Body of pancreas (tissue), 4 donors: ENCODE measurements at regions not wholly inside any gene's neighbourhood (a gene's known extent, or its start where the extent isn't known, plus 50 kb on each side); places are given as distances from the start of the nearest gene placed in this dataset.

Experiments used
- ATAC-seq: fragments of 150-250 bp; one replicate; pipeline ENCODE4 v1.9.1; 2016
- DNase-seq, 4 donors: peaks; one replicate each; pipeline ENCODE4 v3.0.0-alpha.2; 2019
- H3K27ac ChIP-seq, 4 donors: fragments of 200-600 bp; sonication (generic); 1 replicate in 3 of 4; 2 replicates in 1 of 4; pipeline versions ENCODE4 v1.5.1 to v1.6.1; 2016 to 2019; ENCODE audit warnings: mild to moderate bottlenecking in 1 of 4, mixed read lengths in 1 of 4, moderate library complexity in 1 of 4
- H3K27me3 ChIP-seq, 2 donors: fragments of 200-600 bp; sonication (generic); one replicate each; pipeline ENCODE4 v1.6.0; 2016; ENCODE audit warnings: mild to moderate bottlenecking in 1 of 2
- H3K36me3 ChIP-seq, 2 donors: fragments of 200-600 bp; sonication (generic); replicated peaks in 1 of 2; 2 replicates each; pipeline ENCODE4 v1.5.1; 2016; ENCODE audit warnings: low read depth in 2 of 2; ENCODE audit not compliant: insufficient read depth in 1 of 2
- H3K4me1 ChIP-seq: fragments of 200-600 bp; sonication (generic); one replicate; pipeline ENCODE4 v1.6.0; 2016
- H3K4me3 ChIP-seq, 2 donors: fragments of 200-600 bp; sonication (generic); 1 replicate in 1 of 2; 2 replicates in 1 of 2; pipeline ENCODE4 v1.5.1; 2016 to 2019
- H3K9me3 ChIP-seq, 3 donors: fragments of 200-600 bp; sonication (generic); 1 replicate in 2 of 3; 2 replicates in 1 of 3; pipeline ENCODE4 v1.5.1; 2016
- POLR2A ChIP-seq, 3 donors: fragments of 450-650 bp; IDR thresholded peaks; one replicate each; pipeline ENCODE4 v1.6.1; 2016; ENCODE audit warnings: antibody characterized with exemption in 3 of 3, mild to moderate bottlenecking in 2 of 3
- WGBS, 2 donors: methylation state at CpG; one replicate each; pipeline ENCODE4 v1.1.5; 2017; 5-methylcytosine and 5-hydroxymethylcytosine counted together
- intact Hi-C: fragments of 100-400 bp; cut with DNase I; formaldehyde crosslinking; loops from one replicate; pipeline ENCODE4 v1.15.1; 2023
- TF ChIP-seq, protein P1 (sequence below), 7 experiments: fragments of 450-650 bp in 4 of 7; fragments of 200-600 bp in 3 of 7; sonication (generic) in 3 of 7; IDR thresholded peaks; one replicate each; pipeline ENCODE4 v1.5.1; 2016 to 2019; ENCODE audit warnings: antibody characterized with exemption in 7 of 7

DNA sequence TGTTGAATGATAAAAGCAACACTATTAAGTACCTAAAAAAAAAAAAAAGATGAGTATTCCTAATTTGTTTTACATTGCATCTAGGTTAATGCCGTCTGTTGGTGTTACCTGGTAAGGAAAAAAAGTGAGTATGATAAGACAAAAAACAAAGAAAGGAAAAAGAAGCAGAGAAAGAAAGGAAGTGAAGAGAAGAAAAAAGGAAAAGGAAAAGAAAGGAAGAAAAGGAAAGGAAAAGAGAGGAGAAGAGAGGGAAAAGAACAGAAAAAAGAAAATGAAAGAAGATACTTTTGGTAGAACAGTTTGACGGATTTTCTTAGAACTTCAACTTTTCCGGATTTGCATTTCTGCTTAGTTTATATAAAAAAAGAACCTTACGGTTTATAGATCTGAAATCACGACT lies 387.9 kb downstream of the METTL4 start:
- Histone ChIP-seq H3K27me3 (peaks cover 0 to 5% of the 10 kb centered on the region in 2 donors), H3K36me3 (no peaks in the 10 kb centered on the region), H3K4me1 (no peaks in the 10 kb centered on the region), H3K9me3 (no peaks in the 10 kb centered on the region), H3K4me3 (no peak overlapping the region), H3K27ac (no peak overlapping the region)
- intact Hi-C loops: no loop called here
- 68 to 70% methylated on average over 5 of the region's 5 CpGs for WGBS, 2 donors
- TF ChIP-seq, protein P1, sequence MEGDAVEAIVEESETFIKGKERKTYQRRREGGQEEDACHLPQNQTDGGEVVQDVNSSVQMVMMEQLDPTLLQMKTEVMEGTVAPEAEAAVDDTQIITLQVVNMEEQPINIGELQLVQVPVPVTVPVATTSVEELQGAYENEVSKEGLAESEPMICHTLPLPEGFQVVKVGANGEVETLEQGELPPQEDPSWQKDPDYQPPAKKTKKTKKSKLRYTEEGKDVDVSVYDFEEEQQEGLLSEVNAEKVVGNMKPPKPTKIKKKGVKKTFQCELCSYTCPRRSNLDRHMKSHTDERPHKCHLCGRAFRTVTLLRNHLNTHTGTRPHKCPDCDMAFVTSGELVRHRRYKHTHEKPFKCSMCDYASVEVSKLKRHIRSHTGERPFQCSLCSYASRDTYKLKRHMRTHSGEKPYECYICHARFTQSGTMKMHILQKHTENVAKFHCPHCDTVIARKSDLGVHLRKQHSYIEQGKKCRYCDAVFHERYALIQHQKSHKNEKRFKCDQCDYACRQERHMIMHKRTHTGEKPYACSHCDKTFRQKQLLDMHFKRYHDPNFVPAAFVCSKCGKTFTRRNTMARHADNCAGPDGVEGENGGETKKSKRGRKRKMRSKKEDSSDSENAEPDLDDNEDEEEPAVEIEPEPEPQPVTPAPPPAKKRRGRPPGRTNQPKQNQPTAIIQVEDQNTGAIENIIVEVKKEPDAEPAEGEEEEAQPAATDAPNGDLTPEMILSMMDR (IDR thresholded peaks at IDR 0.05): no peak
- TF ChIP-seq POLR2A (IDR thresholded peaks at IDR 0.05): no peak
- ATAC-seq (no peak), DNase-seq (no peak)

DNA sequence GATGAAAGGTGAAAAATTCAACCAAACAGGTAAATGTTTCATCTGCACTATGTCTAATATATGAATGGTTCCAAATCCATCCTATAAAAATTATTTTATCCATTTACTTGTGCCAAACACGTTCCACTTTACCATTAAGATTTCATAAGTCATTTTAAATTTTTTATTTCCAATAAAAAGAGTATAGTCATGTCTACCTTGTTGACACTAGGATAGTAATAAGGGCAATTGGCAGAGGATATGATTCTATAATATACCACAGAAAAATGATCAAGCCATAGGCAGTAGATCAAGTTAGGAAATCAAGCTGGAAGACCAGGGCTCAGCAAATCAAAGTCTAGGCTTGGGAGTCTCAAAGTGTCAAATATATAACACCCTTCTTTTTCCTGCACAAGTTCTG lies 384.3 kb downstream of the METTL4 start:
- intact Hi-C loops: no loop called here
- H3K27ac ChIP-seq: no peak overlapping the region
- no peaks in the 10 kb centered on the region for H3K36me3 ChIP-seq
- H3K4me3 ChIP-seq: no peak overlapping the region
- H3K27me3 ChIP-seq: peaks cover 0 to 5% of the 10 kb centered on the region in 2 donors
- 55 to 56% methylated on average over 1 of the region's 1 CpG for WGBS, 2 donors
- H3K4me1 ChIP-seq: no peaks in the 10 kb centered on the region
- no peak for ATAC-seq
- DNase-seq: no peak
- TF ChIP-seq POLR2A (IDR thresholded peaks at IDR 0.05): no peak
- TF ChIP-seq, protein P1 (IDR thresholded peaks at IDR 0.05): no peak
- no peaks in the 10 kb centered on the region for H3K9me3 ChIP-seq

DNA sequence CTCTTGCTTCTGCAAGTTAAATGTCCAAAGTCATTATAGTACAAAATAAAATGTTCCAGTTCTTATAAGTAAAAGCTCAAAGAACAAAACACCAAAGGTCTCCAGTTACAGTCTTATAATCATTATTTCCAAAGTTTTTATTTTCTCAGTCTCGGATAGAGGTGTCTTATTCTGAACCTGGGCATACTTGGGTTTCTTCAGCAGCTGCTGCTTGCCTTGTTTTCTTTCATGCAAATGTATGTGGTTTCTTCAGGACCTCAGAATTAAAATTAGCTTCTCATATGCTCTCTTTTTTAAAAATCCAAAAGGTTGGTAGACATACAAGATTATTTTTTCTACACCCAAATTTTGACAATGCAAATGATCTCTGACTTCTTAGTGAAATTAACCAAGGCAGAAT lies 383.0 kb downstream of the METTL4 start:
- 44 to 65% methylated on average over 1 of the region's 1 CpG for WGBS, 2 donors
- no peak overlapping the region for H3K4me3 ChIP-seq
- no peak for ATAC-seq
- no peaks in the 10 kb centered on the region for H3K36me3 ChIP-seq
- DNase-seq: no peak
- TF ChIP-seq, protein P1 (IDR thresholded peaks at IDR 0.05): no peak
- TF ChIP-seq POLR2A (IDR thresholded peaks at IDR 0.05): no peak
- H3K9me3 ChIP-seq: no peaks in the 10 kb centered on the region
- no peak overlapping the region for H3K27ac ChIP-seq
- no peaks in the 10 kb centered on the region for H3K4me1 ChIP-seq
- intact Hi-C loops: no loop called here
- H3K27me3 ChIP-seq: no peaks in the 10 kb centered on the region

DNA sequence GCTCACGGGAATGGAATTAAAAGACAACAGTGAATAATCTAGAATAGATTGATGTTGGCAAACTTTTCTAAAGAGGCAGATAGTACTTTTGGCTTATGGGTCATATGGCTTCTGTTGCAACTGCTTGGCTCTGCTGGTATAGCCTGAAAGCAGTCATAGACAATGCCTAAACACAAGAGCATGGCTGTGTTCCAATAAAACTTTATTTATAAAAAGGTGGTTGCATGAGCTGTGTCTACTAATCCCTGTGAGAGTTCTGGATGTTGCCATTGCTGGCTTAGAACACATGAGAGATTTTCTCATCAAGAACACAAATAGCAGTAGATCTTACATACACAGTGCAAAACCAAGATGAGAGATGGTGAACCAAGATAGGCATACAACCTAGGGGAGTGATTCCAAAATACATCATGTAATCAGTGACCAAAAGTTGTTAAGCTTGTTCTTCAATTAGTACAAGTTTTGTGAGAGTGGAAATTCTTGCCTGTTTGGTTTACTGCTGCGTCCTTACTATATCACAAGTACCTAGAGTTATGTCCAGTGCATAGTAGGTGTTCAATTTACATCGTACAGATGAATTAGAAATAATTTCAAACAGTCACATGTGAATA lies 380.0 kb downstream of the METTL4 start:
- Histone ChIP-seq H3K9me3 (no peaks in the 10 kb centered on the region), H3K36me3 (no peaks in the 10 kb centered on the region), H3K4me3 (no peak overlapping the region), H3K4me1 (no peaks in the 10 kb centered on the region), H3K27me3 (no peaks in the 10 kb centered on the region), H3K27ac (no peak overlapping the region)
- TF ChIP-seq, protein P1 (IDR thresholded peaks at IDR 0.05): no peak
- no peak for TF ChIP-seq POLR2A (IDR thresholded peaks at IDR 0.05)
- ATAC-seq (no peak), DNase-seq (no peak)
- 48 to 56% methylated on average over 3 of the region's 3 CpGs for whole genome bisulfite sequencing, 2 donors
- intact Hi-C loops: no loop called here

DNA sequence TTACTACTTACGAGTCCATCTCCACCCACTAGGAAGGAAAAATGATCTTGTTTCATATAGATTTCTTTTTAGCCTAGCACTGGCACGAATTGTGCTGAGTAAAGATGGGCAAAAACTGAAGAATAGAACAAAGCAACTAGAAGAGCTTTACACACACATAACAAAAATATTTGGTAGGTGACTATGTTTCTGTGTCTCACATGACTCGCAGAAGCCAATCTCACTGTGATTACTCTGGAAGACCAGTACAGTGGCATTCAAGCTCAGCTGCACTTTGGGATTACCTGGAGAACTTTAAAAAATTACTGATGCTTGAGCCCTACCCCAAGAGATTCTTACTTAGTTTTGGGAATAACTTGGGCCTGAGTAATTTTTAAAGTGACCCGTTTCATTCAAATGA lies 378.7 kb downstream of the METTL4 start:
- intact Hi-C loops: no loop called here
- Histone ChIP-seq H3K4me1 (no peaks in the 10 kb centered on the region), H3K9me3 (no peaks in the 10 kb centered on the region), H3K36me3 (no peaks in the 10 kb centered on the region), H3K4me3 (no peak overlapping the region), H3K27ac (no peak overlapping the region), H3K27me3 (no peaks in the 10 kb centered on the region)
- DNase-seq: no peak
- no peak for TF ChIP-seq POLR2A (IDR thresholded peaks at IDR 0.05)
- TF ChIP-seq, protein P1 (IDR thresholded peaks at IDR 0.05): no peak
- no peak for ATAC-seq
- WGBS, 2 donors: 72 to 73% methylated on average over 4 of the region's 4 CpGs
